Activated naive CD4-positive, alpha-beta T cell treated with anti-CD3 and anti-CD28 coated beads, Interleukin-2, amount 50 U/mL, for 24 hours (primary cell): ENCODE measurements at regions not wholly inside any gene's neighbourhood (a gene's known extent, or its start where the extent isn't known, plus 50 kb on each side); places are given as distances from the start of the nearest gene placed in this dataset.

Experiments used
- H3K27ac Mint-ChIP-seq: one replicate; pipeline ENCODE4 v1.8.0; 2021; ENCODE audit warnings: mild to moderate bottlenecking, mixed read lengths
- H3K27me3 Mint-ChIP-seq: one replicate; pipeline ENCODE4 v1.8.0; 2021; ENCODE audit warnings: mixed read lengths
- H3K36me3 Mint-ChIP-seq: one replicate; pipeline ENCODE4 v1.8.0; 2021; ENCODE audit warnings: mixed read lengths
- H3K4me1 Mint-ChIP-seq: one replicate; pipeline ENCODE4 v1.8.0; 2021; ENCODE audit warnings: mixed read lengths
- H3K4me3 Mint-ChIP-seq: one replicate; pipeline ENCODE4 v1.8.0; 2021; ENCODE audit warnings: mild to moderate bottlenecking, mixed read lengths
- H3K9me3 Mint-ChIP-seq: one replicate; pipeline ENCODE4 v1.8.0; 2021; ENCODE audit warnings: mixed read lengths

DNA sequence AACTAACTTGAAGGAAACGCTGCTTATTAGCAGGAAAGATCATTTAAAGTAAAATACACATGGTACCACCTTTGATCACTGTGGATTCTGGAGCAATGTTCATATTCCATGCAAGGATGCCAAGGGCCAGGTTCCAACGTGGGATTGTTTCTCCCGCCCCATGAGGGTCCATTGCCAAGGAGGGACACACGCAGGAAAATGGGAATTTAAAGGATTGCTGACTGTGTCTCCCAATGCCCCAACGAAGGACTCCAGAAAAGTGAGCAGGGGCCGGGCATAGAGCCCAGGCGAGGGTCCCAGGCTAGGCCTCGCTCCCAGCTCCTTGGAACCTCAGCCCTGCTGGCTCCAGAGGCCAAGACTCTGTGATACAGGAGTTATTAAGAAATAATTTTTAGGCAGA lies 111.2 kb downstream of the DACT2 start:
- Mint-ChIP-seq H3K27me3 (no peaks in the 10 kb centered on the region), H3K4me3 (no peak overlapping the region), H3K9me3 (no peaks in the 10 kb centered on the region), H3K4me1 (no peaks in the 10 kb centered on the region), H3K27ac (no peak overlapping the region), H3K36me3 (no peaks in the 10 kb centered on the region)

DNA sequence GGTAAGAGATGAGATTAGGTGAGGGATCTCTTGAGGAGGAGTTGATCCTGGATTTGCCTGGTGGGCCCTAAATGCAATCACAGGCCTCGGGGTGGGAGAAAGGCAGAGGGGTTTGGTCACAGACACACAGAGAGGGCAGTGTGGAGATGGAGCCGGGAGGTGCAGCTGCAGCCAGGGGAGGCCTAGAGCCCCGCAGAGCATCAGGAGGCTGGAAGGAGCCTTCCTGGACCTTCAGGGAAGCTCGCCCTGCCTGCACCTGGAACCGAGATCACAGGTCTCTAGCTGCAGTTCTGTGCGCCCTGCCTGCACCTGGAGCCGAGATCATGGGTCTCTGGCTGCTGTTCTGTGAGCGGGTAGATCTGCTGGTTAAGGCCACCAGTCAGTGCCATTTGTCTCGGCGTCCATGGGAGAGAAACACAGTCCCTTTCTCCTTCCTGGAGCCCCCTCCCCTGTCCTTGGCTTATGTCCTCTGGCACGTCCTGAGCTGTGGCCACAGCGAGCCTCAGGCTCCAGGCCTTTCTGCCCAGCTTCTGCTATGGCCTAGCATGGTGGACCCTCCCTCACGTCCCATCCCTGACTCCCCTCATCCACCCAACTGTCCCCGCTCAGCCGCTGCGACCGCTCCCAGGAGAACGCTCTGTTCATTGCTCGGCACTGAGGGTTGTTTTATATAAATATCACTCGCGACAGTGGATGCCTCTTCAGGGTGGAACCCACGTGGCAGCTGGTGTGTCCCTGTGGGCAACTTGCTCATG lies 112.0 kb downstream of the DACT2 start:
- Mint-ChIP-seq H3K27me3 (no peaks in the 10 kb centered on the region), H3K4me3 (no peak overlapping the region), H3K27ac (no peak overlapping the region), H3K9me3 (no peaks in the 10 kb centered on the region), H3K4me1 (no peaks in the 10 kb centered on the region), H3K36me3 (no peaks in the 10 kb centered on the region)

DNA sequence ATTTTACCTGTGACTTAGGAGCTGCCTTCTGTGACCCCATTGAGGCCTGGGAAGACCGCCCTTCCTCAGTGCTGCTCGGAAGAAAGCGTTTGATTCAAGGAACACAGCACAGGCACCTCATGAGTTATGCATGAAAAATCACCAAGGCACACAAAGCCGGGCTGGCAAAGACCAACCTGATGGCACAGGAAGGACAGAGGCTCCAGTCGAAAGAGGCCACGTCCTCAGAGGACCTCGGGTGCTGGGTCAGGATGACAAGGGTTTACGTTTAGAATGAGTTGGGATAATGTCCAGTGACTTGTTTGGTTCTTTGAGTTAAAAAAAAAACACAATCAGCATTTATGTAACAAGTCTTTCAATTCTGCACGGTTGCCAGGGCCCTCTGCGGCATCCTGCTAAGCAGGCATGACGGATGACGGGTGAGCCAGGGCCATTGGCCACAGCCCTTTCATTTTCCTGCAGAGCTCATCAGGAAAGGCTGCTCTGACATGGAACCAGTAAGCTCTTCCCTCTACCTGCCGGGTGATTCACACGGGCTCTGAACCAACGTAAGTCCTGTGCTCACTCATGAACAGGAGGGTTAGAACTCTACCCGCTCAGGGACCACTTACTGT lies 112.8 kb downstream of the DACT2 start:
- H3K27ac Mint-ChIP-seq = no peak overlapping the region
- H3K36me3 Mint-ChIP-seq = no peaks in the 10 kb centered on the region
- H3K9me3 Mint-ChIP-seq = no peaks in the 10 kb centered on the region

DNA sequence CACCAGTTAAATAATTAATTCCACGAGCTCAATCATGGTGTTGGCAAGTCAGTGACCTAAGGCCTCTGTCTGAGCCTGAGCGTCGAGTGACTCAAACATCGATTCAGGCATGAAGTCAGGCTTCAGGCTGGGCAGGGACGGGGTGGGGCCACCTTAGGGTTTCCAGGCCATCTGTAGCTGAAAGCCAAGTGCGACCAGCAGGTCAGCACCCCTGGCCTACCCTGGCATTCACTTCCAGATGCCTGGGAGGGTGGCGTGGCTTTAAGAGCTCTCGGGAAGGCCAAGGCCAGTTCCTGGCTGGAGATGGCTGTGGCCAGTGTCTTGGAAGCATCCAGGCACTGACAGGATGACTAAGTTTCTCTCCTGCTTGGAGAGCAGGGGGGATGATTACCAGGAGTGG lies 113.4 kb downstream of the DACT2 start:
- no peak overlapping the region for H3K27ac Mint-ChIP-seq
- H3K36me3 Mint-ChIP-seq = no peaks in the 10 kb centered on the region
- H3K9me3 Mint-ChIP-seq = no peaks in the 10 kb centered on the region
- no peaks in the 10 kb centered on the region for H3K4me1 Mint-ChIP-seq
- peaks cover 4% of the 10 kb centered on the region for H3K27me3 Mint-ChIP-seq
- no peak overlapping the region for H3K4me3 Mint-ChIP-seq

More for the DNA sequence above, 112.8 kb downstream of the DACT2 start:
- Mint-ChIP-seq H3K4me3 (no peak overlapping the region), H3K4me1 (no peaks in the 10 kb centered on the region), H3K27me3 (peaks cover 3% of the 10 kb centered on the region)

DNA sequence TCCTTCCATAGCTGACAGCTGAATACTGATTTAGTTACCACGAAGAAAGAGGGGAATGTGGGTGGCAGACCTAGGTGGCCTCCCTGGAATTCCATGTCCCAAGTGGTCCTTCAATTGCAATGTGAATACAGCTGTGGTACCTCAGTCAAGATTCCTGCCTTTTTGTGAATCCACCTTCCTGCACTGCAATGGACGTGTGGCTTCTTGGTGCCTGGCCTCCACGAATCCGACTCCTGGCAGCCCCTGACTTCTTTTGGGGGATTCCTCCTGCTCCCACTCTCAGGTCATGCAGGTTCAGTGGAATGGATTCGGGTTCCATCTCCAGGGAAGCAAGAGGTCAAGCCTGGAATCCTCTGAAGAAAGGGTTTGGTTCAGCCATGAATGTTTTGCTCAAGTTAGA lies 117.8 kb downstream of the DACT2 start:
- Mint-ChIP-seq H3K36me3 (no peaks in the 10 kb centered on the region), H3K4me1 (no peaks in the 10 kb centered on the region), H3K27me3 (peaks cover 6% of the 10 kb centered on the region), H3K9me3 (no peaks in the 10 kb centered on the region), H3K27ac (no peak overlapping the region), H3K4me3 (no peak overlapping the region)

DNA sequence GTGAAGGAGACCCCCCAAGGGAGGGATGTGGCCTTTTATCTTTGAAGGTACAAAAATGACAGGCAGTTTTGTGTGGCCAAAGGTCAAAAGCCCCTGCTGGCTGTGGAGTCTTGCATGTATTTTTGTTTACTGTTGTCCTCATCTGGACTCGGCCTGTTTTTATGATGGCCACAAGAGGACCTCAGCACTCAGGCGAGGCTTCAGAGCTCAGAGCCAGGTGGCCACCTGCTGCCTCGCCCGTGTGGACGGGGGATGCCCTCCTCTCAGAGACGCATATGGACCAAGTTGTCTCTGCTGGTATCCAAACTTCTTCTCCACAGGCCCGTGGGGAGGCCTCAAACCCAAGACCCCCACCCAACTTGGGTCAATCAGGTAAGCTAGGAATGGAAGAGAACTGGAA lies 118.2 kb downstream of the DACT2 start:
- Mint-ChIP-seq H3K27me3 (peaks cover 6% of the 10 kb centered on the region), H3K4me3 (no peak overlapping the region), H3K36me3 (no peaks in the 10 kb centered on the region), H3K9me3 (no peaks in the 10 kb centered on the region), H3K27ac (no peak overlapping the region), H3K4me1 (no peaks in the 10 kb centered on the region)

DNA sequence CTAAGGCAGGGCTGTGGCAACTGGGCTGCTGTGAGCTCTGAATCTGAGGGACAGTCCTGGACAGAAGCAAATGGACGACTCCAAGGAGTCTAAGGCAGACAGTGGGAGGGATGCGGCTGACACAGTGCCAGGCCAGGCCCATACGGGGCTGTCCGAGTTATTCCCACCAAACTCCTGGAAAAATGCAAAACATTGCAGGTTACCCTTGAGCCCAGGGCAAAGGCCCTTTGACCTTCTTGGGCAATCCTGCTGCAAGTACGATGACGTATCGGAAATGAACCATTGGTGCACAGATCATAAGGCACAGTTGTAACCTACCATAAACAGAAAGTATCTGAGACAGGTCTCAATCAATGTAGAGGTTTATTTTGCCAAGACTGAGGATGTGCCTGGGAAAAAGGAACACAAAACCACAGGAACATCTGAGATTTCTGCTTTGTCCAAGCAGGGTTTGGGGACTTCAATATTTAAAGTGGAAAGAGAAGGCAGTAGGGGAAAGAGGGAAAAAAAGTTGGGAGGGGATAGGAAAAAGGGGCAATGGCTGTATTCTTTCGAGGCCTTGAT lies 118.9 kb downstream of the DACT2 start:
- H3K27ac Mint-ChIP-seq = no peak overlapping the region
- H3K27me3 Mint-ChIP-seq = peaks cover 6% of the 10 kb centered on the region
- no peaks in the 10 kb centered on the region for H3K9me3 Mint-ChIP-seq
- no peak overlapping the region for H3K4me3 Mint-ChIP-seq
- H3K4me1 Mint-ChIP-seq = no peaks in the 10 kb centered on the region
- no peaks in the 10 kb centered on the region for H3K36me3 Mint-ChIP-seq

DNA sequence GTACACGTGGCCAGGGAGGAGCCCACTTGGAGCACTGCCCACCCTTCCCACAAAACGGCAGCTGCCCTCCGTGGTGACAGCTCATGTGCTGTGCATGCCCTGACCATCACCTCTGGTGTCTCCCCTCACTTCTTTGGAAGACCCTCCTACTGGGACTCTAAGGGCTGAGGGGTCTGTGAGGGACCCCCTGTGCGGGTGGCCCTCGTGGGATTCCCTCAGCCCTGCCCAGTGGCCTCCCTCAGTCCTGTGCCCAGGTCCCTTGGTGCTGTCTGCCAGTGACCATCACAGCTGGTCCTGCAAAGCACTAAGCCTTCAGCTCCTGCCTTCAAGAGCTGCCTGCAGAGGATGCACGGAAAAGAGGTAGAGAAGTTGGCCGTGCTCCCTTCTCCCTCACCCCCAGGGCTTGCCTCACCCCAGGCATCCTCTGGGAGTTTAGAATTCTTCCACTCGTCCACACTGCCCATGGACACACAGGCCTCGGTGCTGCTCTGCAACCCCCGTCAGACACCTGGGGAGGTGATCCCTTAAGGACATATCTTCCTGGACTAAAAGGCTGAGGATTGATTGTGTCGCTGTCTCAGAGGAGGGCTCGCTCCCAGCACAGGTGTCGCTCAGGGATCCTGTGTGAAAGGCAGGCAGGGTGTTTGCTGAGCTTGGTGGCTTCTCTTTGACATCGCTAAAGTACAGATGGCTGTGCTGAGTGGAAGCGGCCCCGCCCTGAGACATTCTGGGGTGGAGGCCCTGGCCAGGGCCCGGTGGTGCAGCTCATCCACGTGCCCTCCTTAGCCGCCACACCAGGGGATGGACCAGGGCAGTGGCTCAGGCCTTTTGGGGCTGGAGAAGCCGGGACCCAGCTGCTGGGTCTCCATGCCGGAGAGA lies 119.5 kb upstream of the FRMD1 start:
- Mint-ChIP-seq H3K27ac (no peak overlapping the region), H3K4me3 (no peak overlapping the region), H3K9me3 (no peaks in the 10 kb centered on the region), H3K4me1 (no peaks in the 10 kb centered on the region), H3K36me3 (no peaks in the 10 kb centered on the region), H3K27me3 (peaks cover 6% of the 10 kb centered on the region)

DNA sequence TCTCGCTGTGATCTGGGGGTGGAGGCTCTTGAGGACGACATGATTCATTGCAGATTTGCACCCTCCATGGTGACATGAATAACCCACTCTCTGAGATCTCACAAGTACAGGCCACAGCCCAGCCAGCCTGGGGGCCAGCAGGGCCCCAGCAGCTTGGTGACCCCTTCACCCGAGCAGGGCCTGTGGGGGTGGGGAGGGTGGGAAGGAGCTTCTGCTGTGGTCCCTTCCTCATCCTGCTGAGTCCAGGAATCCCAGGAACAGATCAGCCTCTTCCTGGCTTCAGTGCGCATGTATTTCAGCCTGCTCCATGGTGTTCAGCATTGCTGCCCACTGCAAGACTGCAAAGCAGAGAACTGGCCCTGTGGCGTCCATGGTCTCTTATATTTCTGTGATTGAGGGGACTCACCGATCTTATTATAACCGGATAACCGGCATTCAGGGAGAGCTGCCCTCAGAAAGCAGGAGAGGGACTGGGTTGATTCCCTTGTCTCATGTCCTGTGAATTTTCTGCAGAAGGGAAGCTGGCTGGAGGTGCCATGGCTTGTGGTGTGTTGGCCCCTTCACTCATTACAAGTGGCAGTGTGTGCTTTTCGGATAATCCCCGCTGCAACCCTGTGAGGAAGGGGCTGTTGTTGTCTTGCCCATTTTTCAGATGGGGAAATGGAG lies 118.8 kb upstream of the FRMD1 start:
- peaks cover 6% of the 10 kb centered on the region for H3K27me3 Mint-ChIP-seq
- H3K4me1 Mint-ChIP-seq = no peaks in the 10 kb centered on the region
- no peaks in the 10 kb centered on the region for H3K36me3 Mint-ChIP-seq
- no peaks in the 10 kb centered on the region for H3K9me3 Mint-ChIP-seq
- H3K4me3 Mint-ChIP-seq = no peak overlapping the region
- H3K27ac Mint-ChIP-seq = no peak overlapping the region

DNA sequence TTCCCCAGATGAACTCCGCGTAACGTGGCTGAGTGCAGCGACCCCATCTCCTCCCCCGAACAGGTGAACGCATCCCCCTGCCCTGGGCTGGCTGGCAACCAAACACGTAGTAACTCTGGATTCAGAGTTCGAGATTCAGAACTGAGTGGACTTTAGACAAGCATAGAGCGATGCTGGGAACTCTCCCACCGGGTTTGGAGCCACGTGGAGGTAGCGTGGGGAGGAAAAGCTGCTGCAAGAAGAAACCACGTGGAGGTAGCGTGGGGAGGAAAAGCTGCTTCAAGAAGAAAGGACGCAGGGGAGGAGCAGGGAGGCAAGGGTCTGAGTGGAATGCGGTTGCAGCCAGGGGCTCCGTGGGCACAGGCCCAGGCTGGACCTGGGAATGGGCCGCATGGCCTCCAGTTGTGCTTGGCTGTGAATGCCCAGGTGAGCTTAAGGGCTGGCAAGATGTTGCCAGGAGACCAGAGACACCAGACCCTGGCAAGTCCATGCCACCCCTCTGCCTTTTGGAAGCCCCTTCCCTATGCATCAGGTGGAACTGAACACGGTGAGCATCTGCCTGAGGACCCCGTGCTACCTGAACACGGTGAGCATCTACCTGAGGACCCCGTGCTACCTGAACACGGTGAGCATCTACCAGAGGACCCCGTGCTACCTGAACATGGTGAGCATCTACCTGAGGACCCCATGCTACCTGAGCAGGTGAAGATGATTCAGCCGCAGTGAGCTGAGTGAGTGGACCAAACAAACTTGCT lies 118.0 kb upstream of the FRMD1 start:
- no peaks in the 10 kb centered on the region for H3K9me3 Mint-ChIP-seq
- H3K4me1 Mint-ChIP-seq = no peaks in the 10 kb centered on the region
- no peak overlapping the region for H3K27ac Mint-ChIP-seq
- H3K4me3 Mint-ChIP-seq = no peak overlapping the region
- H3K27me3 Mint-ChIP-seq = peaks cover 5% of the 10 kb centered on the region
- no peaks in the 10 kb centered on the region for H3K36me3 Mint-ChIP-seq

DNA sequence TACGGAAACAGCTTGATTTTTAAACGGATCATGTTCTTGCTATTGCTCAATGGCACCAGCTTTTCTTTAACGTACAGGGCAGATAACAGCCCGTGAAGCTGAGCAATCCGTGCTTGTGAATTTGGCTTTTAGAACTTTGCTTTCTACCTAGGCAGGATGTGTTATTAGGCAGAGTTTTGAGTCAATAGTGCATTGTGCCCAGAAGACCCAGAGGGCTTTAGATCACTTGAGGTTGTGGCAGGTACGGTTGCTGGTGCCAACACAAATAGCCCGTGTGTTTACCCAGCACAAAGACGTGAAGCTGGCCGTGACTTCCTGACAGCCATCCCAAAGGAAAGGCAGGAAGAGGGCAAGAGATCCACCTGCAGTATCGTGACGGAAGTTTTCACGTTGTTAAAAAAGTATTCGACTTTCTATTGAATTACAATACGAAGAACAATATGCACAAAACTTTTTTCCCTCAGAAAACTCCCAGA lies 117.4 kb upstream of the FRMD1 start:
- H3K9me3 Mint-ChIP-seq = no peaks in the 10 kb centered on the region
- no peak overlapping the region for H3K4me3 Mint-ChIP-seq
- H3K4me1 Mint-ChIP-seq = no peaks in the 10 kb centered on the region
- no peaks in the 10 kb centered on the region for H3K36me3 Mint-ChIP-seq
- peaks cover 6% of the 10 kb centered on the region for H3K27me3 Mint-ChIP-seq
- H3K27ac Mint-ChIP-seq = no peak overlapping the region

DNA sequence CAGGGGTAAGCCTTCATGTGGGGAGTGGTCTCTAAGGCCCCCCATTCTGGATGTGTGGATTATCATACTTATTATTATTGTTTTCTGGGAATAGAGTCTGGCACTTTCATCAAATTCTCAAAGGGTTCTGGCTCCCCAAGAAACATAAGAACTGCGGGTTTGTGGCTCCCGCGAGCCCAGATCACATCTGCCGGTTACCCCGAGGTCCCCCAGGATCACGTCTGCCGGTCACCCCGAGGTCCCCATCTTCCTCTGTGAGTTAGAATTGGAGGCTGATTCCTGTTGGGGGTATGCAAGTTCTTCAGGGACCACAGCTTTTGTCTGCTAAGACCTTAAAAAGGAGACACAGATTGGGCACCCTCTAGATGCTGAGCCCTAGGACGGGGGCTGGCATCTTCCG lies 116.7 kb upstream of the FRMD1 start:
- no peaks in the 10 kb centered on the region for H3K9me3 Mint-ChIP-seq
- H3K36me3 Mint-ChIP-seq = no peaks in the 10 kb centered on the region
- peaks cover 4% of the 10 kb centered on the region for H3K27me3 Mint-ChIP-seq
- H3K4me1 Mint-ChIP-seq = no peaks in the 10 kb centered on the region
- no peak overlapping the region for H3K27ac Mint-ChIP-seq
- no peak overlapping the region for H3K4me3 Mint-ChIP-seq

DNA sequence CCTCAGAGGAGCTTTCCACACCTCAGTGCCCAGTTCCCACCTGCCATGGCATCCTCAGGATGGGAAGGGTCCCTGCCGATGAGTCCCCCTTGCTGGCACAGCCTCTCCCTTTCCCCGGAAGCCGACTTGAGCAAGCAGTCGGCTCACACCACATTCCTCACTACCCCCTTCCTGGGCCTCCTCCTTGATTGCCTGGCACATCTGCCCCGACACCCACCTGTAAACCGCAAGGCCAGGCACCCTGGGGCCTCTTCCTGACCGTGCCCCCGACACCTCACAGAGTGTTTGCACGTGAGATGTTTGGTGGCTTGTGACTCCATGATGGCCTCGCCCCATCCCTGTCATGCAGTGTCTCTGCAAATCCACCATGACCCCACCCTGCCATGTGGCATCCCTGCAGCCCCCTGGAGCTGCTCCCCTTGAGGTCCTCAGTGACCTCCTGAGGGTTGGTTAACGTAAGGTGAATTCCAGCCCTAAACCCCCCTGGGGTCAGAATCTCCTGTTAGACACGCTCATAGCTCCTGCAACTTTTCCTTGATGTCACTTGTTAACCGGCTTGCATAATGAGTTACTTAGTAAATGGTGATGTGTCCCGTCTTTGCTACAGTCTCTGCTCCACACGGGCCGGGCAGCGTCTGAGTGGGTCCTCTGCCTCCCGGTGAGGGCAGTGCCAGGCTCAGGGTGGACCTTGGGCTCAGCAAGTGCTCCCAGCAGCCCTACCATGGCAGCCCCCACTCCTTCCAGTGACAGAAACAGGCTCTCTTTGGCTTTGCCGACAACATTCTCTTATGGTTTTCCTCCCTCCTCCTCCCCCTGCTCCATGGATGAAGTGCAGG lies 115.9 kb upstream of the FRMD1 start:
- Mint-ChIP-seq H3K9me3 (no peaks in the 10 kb centered on the region), H3K27me3 (peaks cover 4% of the 10 kb centered on the region), H3K36me3 (no peaks in the 10 kb centered on the region), H3K4me1 (no peaks in the 10 kb centered on the region), H3K4me3 (no peak overlapping the region), H3K27ac (no peak overlapping the region)
